Stomach (tissue), 8 donors: ENCODE measurements at regions not wholly inside any gene's neighbourhood (a gene's known extent, or its start where the extent isn't known, plus 50 kb on each side); places are given as distances from the start of the nearest gene placed in this dataset.

Source experiments
- DNase-seq, 2 donors: peaks; one replicate each; pipeline versions ENCODE4 v3.0.0 to v3.0.0-alpha.2; 2013 to 2019
- H3K27ac ChIP-seq, 5 donors: fragments of 200-600 bp in 4 of 5; sonication (generic) in 4 of 5; one replicate each; pipeline ENCODE4 v1.5.1; 2013 to 2019; ENCODE audit warnings: mild to moderate bottlenecking in 1 of 5, moderate library complexity in 1 of 5
- H3K27me3 ChIP-seq, 3 donors: fragments of 200-600 bp; sonication (generic); one replicate each; pipeline ENCODE4 v1.5.1; 2017 to 2019; ENCODE audit warnings: mixed run types in 1 of 3
- H3K36me3 ChIP-seq, 4 donors: fragments of 200-600 bp; sonication (generic); 1 replicate in 3 of 4; 2 replicates in 1 of 4; pipeline ENCODE4 v1.5.1; 2016 to 2019
- H3K4me1 ChIP-seq, 4 donors: fragments of 200-600 bp; sonication (generic); one replicate each; pipeline ENCODE4 v1.5.1; 2016 to 2019
- H3K4me3 ChIP-seq, 4 donors: fragments of 200-600 bp; sonication (generic) in 3 of 4; one replicate each; pipeline ENCODE4 v1.5.1; 2016 to 2019; ENCODE audit warnings: mild to moderate bottlenecking in 1 of 4
- H3K9me3 ChIP-seq, 4 donors: fragments of 200-600 bp; sonication (generic); one replicate each; pipeline ENCODE4 v1.5.1; 2016 to 2019
- EP300 ChIP-seq: sonication (generic); formaldehyde crosslinking; IDR thresholded peaks from one replicate; pipeline ENCODE4 v1.6.1; 2017; ENCODE audit warnings: antibody characterized with exemption
- POLR2A ChIP-seq, 4 donors: fragments of 450-650 bp; IDR thresholded peaks; one replicate each; pipeline ENCODE4 v1.6.1; 2016; ENCODE audit warnings: antibody characterized with exemption in 4 of 4, control low read depth in 2 of 4, mild to moderate bottlenecking in 1 of 4, moderate library complexity in 1 of 4
- POLR2AphosphoS5 ChIP-seq, 3 donors: sonication (generic); formaldehyde crosslinking; IDR thresholded peaks; one replicate each; pipeline ENCODE4 v1.6.1; 2016; ENCODE audit warnings: antibody characterized with exemption in 3 of 3
- WGBS, 5 donors: extraction: QIAGEN DNeasy Blood & Tissue Kit in 3 of 5; methylation state at CpG; one replicate each; pipeline versions ENCODE4 v1.1.5 to v1.1.7; 2013 to 2018; 5-methylcytosine and 5-hydroxymethylcytosine counted together
- intact Hi-C: fragments of 100-400 bp; cut with DNase I; formaldehyde crosslinking; loops from one replicate; pipeline ENCODE4 v1.15.1; 2023; ENCODE audit warnings: low total_unique reads
- TF ChIP-seq, protein P1 (sequence below), 7 experiments: fragments of 450-650 bp in 4 of 7; fragments of 200-600 bp in 3 of 7; sonication (generic) in 3 of 7; IDR thresholded peaks; one replicate each; pipeline ENCODE4 v1.5.1; 2016 to 2019; ENCODE audit warnings: antibody characterized with exemption in 7 of 7, control low read depth in 2 of 7, mild to moderate bottlenecking in 1 of 7
- donor health status: healthy with polysubstance abuse.
- donor health status: Bipolar disorder and iron deficiency.
- donor health status: healthy.

DNA sequence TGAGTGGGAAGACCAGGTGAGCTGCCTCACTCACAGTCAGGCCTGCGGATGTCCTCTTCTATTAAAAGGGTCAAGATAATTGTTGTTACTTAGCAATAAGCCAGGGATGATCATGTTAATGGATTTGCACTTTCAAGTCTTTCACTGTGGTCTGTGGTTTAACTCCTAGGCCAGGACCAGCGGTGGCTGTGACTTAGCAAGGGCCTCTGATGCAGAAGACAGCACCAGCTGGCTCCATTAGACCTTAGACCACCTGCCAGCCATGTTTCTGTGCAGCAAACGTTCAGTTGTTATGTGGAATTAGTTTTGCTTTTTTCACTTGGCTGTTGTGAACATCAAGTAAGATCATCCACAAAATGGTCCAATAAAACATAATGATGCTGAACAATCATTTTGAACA, 537.3 kb downstream of the TNS3 start:
- intact Hi-C loops, result no loop called here
- TF ChIP-seq, protein P1, sequence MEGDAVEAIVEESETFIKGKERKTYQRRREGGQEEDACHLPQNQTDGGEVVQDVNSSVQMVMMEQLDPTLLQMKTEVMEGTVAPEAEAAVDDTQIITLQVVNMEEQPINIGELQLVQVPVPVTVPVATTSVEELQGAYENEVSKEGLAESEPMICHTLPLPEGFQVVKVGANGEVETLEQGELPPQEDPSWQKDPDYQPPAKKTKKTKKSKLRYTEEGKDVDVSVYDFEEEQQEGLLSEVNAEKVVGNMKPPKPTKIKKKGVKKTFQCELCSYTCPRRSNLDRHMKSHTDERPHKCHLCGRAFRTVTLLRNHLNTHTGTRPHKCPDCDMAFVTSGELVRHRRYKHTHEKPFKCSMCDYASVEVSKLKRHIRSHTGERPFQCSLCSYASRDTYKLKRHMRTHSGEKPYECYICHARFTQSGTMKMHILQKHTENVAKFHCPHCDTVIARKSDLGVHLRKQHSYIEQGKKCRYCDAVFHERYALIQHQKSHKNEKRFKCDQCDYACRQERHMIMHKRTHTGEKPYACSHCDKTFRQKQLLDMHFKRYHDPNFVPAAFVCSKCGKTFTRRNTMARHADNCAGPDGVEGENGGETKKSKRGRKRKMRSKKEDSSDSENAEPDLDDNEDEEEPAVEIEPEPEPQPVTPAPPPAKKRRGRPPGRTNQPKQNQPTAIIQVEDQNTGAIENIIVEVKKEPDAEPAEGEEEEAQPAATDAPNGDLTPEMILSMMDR (IDR thresholded peaks at IDR 0.05), result no peak
- TF ChIP-seq POLR2A (IDR thresholded peaks at IDR 0.05) (no peak), EP300 (no peak), POLR2AphosphoS5 (IDR thresholded peaks at IDR 0.05) (no peak)
- Histone ChIP-seq H3K9me3 (no peaks in the 10 kb centered on the region), H3K4me3 (no peak overlapping the region), H3K27me3 (no peaks in the 10 kb centered on the region), H3K36me3 (no peaks in the 10 kb centered on the region), H3K27ac (peak overlapping the region in 2 of 5 donors; percentile 27 to 44), H3K4me1 (peaks cover 4 to 39% (median 20%) of the 10 kb centered on the region in 4 donors)
- WGBS, 5 donors, result 58 to 71% (median 68%) methylated on average over 3 of the region's 3 CpGs
- no peak for DNase-seq

GRCh38 chr7:47043304-47043703, 538.6 kb downstream of the TNS3 start:
- WGBS, 5 donors, result 48 to 79% (median 71%) methylated on average over 2 of the region's 2 CpGs
- Histone ChIP-seq H3K27ac (no peak overlapping the region), H3K4me1 (peaks cover 4 to 45% (median 28%) of the 10 kb centered on the region in 4 donors), H3K4me3 (no peak overlapping the region), H3K9me3 (no peaks in the 10 kb centered on the region), H3K27me3 (no peaks in the 10 kb centered on the region), H3K36me3 (no peaks in the 10 kb centered on the region)
- TF ChIP-seq POLR2AphosphoS5 (IDR thresholded peaks at IDR 0.05), result no peak
- no peak for TF ChIP-seq POLR2A (IDR thresholded peaks at IDR 0.05)
- TF ChIP-seq, protein P1 (IDR thresholded peaks at IDR 0.05), result no peak
- no peak for TF ChIP-seq EP300
- no peak for DNase-seq
- intact Hi-C loops, result no loop called here

- Histone ChIP-seq H3K4me3 (no peak overlapping the region), H3K4me1 (peaks cover 4 to 44% (median 28%) of the 10 kb centered on the region in 4 donors), H3K27ac (no peak overlapping the region), H3K36me3 (no peaks in the 10 kb centered on the region), H3K9me3 (no peaks in the 10 kb centered on the region), H3K27me3 (no peaks in the 10 kb centered on the region)
- no peak for DNase-seq
- 79 to 94% (median 83%) methylated on average over 3 of the region's 3 CpGs for WGBS, 5 donors
- intact Hi-C loops, result no loop called here
- TF ChIP-seq POLR2A (IDR thresholded peaks at IDR 0.05), result no peak
- no peak for TF ChIP-seq POLR2AphosphoS5 (IDR thresholded peaks at IDR 0.05)
- TF ChIP-seq, protein P1 (IDR thresholded peaks at IDR 0.05), result no peak
- TF ChIP-seq EP300, result no peak
Observed at GRCh38 chr7:47042669-47043068, 539.2 kb downstream of the TNS3 start.

- TF ChIP-seq POLR2AphosphoS5 (IDR thresholded peaks at IDR 0.05) (no peak), EP300 (no peak), POLR2A (IDR thresholded peaks at IDR 0.05) (no peak)
- TF ChIP-seq, protein P1 (IDR thresholded peaks at IDR 0.05), result no peak
- H3K4me1 ChIP-seq, result peaks cover 4 to 32% (median 22%) of the 10 kb centered on the region in 4 donors
- no peaks in the 10 kb centered on the region for H3K36me3 ChIP-seq
- no peak overlapping the region for H3K27ac ChIP-seq
- H3K9me3 ChIP-seq, result no peaks in the 10 kb centered on the region
- intact Hi-C loops, result no loop called here
- peak in 1 of 2 donors; percentile 38 for DNase-seq
- H3K4me3 ChIP-seq, result no peak overlapping the region
- 67 to 78% (median 76%) methylated on average over 10 of the region's 10 CpGs for WGBS, 5 donors
- H3K27me3 ChIP-seq, result no peaks in the 10 kb centered on the region
Observed at GRCh38 chr7:47040795-47041347, 541.0 kb downstream of the TNS3 start.
